HEK293T (cell line): ENCODE measurements at regions not wholly inside any gene's neighbourhood (a gene's known extent, or its start where the extent isn't known, plus 50 kb on each side); places are given as distances from the start of the nearest gene placed in this dataset.

ENCODE experiments used
- FOXA1 ChIP-seq: fragments of 450-650 bp; IDR thresholded peaks from 2 replicates; pipeline ENCODE4 v1.6.1; 2016; ENCODE audit warnings: mild to moderate bottlenecking
- HDGF ChIP-seq: fragments of 450-650 bp; IDR thresholded peaks from 2 replicates; pipeline ENCODE4 v1.6.1; 2017; ENCODE audit warnings: antibody characterized with exemption, borderline replicate concordance
- TF ChIP-seq, protein P1 (sequence below): fragments of 450-650 bp; IDR thresholded peaks from 2 replicates; pipeline ENCODE4 v1.6.1; 2016

DNA sequence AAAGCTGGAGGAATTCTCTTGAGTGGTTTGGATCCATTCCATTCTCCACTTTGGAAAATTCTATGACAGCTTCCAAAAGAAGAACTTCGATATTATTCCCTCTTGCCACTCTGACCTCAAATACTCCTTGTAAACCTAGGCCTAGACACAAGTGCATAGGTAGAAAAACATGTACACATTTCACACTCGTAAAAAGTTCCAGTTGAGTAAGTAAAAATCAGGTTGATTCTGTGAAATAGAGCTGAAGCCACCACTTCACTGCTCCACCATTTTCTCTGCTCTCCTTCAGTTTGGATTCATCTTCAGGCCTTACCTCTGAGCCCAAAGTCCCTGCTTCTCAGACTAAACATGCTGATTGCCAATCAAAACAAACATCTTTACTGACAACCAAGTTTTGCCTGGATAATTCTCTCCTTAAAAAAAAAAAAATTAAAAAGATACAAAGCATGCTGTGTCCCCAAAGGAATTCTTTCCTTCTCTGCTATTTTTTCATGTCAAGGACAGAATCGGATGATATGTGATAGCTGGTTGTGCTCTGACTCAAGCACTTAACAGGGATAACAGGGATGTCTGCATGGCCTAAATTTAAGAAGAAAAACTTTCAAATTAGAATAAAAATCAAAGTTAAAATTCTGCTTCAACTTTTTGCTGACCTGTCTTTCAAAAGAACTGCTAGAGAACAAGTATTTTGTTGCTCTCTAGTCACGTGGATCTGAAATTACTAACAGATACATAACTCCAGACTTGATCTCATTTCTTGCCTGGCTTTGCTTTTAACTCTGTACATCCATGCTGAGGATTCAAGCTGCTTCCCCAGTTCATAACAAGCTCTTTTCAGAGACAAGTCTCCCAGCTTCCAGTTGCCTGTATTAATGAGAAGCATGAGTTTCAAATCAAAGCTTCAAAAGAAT is 420.9 kb upstream of the INTU start:
- TF ChIP-seq, protein P1, sequence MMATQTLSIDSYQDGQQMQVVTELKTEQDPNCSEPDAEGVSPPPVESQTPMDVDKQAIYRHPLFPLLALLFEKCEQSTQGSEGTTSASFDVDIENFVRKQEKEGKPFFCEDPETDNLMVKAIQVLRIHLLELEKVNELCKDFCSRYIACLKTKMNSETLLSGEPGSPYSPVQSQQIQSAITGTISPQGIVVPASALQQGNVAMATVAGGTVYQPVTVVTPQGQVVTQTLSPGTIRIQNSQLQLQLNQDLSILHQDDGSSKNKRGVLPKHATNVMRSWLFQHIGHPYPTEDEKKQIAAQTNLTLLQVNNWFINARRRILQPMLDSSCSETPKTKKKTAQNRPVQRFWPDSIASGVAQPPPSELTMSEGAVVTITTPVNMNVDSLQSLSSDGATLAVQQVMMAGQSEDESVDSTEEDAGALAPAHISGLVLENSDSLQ: no peak
- TF ChIP-seq HDGF (no peak), FOXA1 (no peak)
